K562 (cell line): ENCODE measurements at regions not wholly inside any gene's neighbourhood (a gene's known extent, or its start where the extent isn't known, plus 50 kb on each side); places are given as distances from the start of the nearest gene placed in this dataset.

ENCODE experiments used
- ATAC-seq: fragments of 200-7000 bp; cut with Tn5 transposase; 3 replicates; pipeline ENCODE4 v1.9.1; 2020; ENCODE audit warnings: moderate library complexity
- BruUV-seq: library from RNA; stranded (reverse); fragments of 400-500 nt; replicated peaks from 2 replicates; lab custom pipeline; 2021; lab: Mats Ljungman, UMichigan
- CTCF ChIA-PET: fragments of 300-600 bp; formaldehyde crosslinking; extraction: SDS; loops from one replicate; lab custom pipeline; 2021; ENCODE audit warnings: low intra/inter-chr PET ratio; lab: Yijun Ruan, JAX
- POLR2A ChIA-PET: fragments of 300-600, 350-650 bp; sonication (Branson Sonifier 250); formaldehyde crosslinking; extraction: SDS; loops from one replicate; lab custom pipeline; 2021; ENCODE audit warnings: antibody characterized with exemption, inconsistent platforms; lab: Yijun Ruan, JAX
- DNase-seq, 4 experiments: peaks; one replicate each; pipeline versions ENCODE4 v3.0.0 to v3.0.0-alpha.2; 2011 to 2018; ENCODE audit warnings: low spot score in 3 of 4, mixed read lengths in 3 of 4; ENCODE audit errors: extremely low read depth in 1 of 4
- FAIRE-seq: peaks from 2 replicates; lab custom pipeline; 2011; peaks lifted over from hg19 to GRCh38; lab: Jason Lieb, UNC
- H2AFZ ChIP-seq: 2 replicates; pipeline ENCODE4 v1.6.0; 2011; ENCODE audit warnings: low read depth, low read length, control low read depth, inconsistent platforms
- H3K27ac ChIP-seq: fragments of 200-600 bp; 3 replicates; pipeline ENCODE4 v1.8.0; 2011; ENCODE audit warnings: low read depth, mild to moderate bottlenecking, control low read depth, inconsistent platforms, low read length, moderate library complexity, mixed read lengths; ENCODE audit errors: extremely low read depth
- H3K27me3 ChIP-seq, 2 experiments: fragments of 300-600 bp in 1 of 2; 2 replicates in 1 of 2; 3 replicates in 1 of 2; pipeline versions ENCODE4 v1.6.0 to v1.8.0; 2011; ENCODE audit warnings: inconsistent platforms in 2 of 2, low read length in 2 of 2, mild to moderate bottlenecking in 1 of 2, mixed read lengths in 1 of 2, moderate library complexity in 1 of 2; ENCODE audit not compliant: control insufficient read depth in 2 of 2, insufficient read depth in 2 of 2
- H3K36me3 ChIP-seq: fragments of 300-600 bp; 3 replicates; pipeline ENCODE4 v1.8.0; 2011; ENCODE audit warnings: mild to moderate bottlenecking, low read length, inconsistent platforms; ENCODE audit not compliant: control insufficient read depth, insufficient read depth
- H3K4me1 ChIP-seq, 2 experiments: fragments of 200-600 bp in 1 of 2; replicated peaks in 1 of 2; 2 replicates in 1 of 2; 3 replicates in 1 of 2; pipeline versions ENCODE4 v1.5.1 to v1.8.0; 2011; ENCODE audit warnings: inconsistent platforms in 2 of 2, low read length in 2 of 2, mild to moderate bottlenecking in 1 of 2, mixed read lengths in 1 of 2, moderate library complexity in 1 of 2; ENCODE audit not compliant: control insufficient read depth in 2 of 2, insufficient read depth in 2 of 2
- H3K4me2 ChIP-seq: 2 replicates; pipeline ENCODE4 v1.6.1; 2011; ENCODE audit warnings: low read length, control low read depth, inconsistent platforms, mixed read lengths; ENCODE audit not compliant: insufficient read depth
- H3K4me3 ChIP-seq: fragments of 200-600 bp; sonication (generic), shearing (Covaris generic); 2 replicates; pipeline ENCODE4 v1.5.1; 2016; ENCODE audit warnings: control low read depth, inconsistent platforms
- H3K79me2 ChIP-seq: fragments of 200-600 bp; 3 replicates; pipeline ENCODE4 v1.8.0; 2011; ENCODE audit warnings: low read length, inconsistent platforms; ENCODE audit not compliant: control insufficient read depth, insufficient read depth
- H3K9ac ChIP-seq, 2 experiments: 2 replicates each; pipeline versions ENCODE4 v1.6.0 to v1.6.1; 2011; ENCODE audit warnings: low read depth in 2 of 2, low read length in 2 of 2, control low read depth in 1 of 2, inconsistent platforms in 1 of 2, mild to moderate bottlenecking in 1 of 2, mixed read lengths in 1 of 2; ENCODE audit not compliant: insufficient read depth in 1 of 2
- H3K9me1 ChIP-seq: one replicate; pipeline ENCODE4 v1.6.0; 2011; ENCODE audit warnings: inconsistent platforms, mild to moderate bottlenecking, low read length, moderate library complexity; ENCODE audit not compliant: control insufficient read depth, insufficient read depth
- H3K9me3 ChIP-seq: replicated peaks from 2 replicates; pipeline ENCODE4 v1.5.1; 2011; ENCODE audit warnings: low read depth, low read length, inconsistent platforms; ENCODE audit not compliant: control insufficient read depth, insufficient read depth
- H4K20me1 ChIP-seq: replicated peaks from 2 replicates; pipeline ENCODE4 v1.6.1; 2011; ENCODE audit warnings: low read length, inconsistent platforms, mixed read lengths; ENCODE audit not compliant: control insufficient read depth, insufficient read depth
- FOXA3 ChIP-seq, 2 experiments: fragments of 450-650 bp in 1 of 2; sonication (generic) in 1 of 2; formaldehyde crosslinking; IDR thresholded peaks in 1 of 2; conservative IDR thresholded peaks in 1 of 2; 2 replicates each; pipeline versions ENCODE4 v1.4.0 to v1.8.0; 2020 to 2022; ENCODE audit warnings: mild to moderate bottlenecking in 2 of 2, missing genetic modification reagents in 1 of 2
- GABPB2 ChIP-seq: fragments of 250-450 bp; sonication (Bioruptor Pico); conservative IDR thresholded peaks from 2 replicates; pipeline ENCODE4 v1.5.1; 2021; ENCODE audit warnings: mild to moderate bottlenecking
- HDAC6 ChIP-seq: IDR thresholded peaks from 2 replicates; pipeline ENCODE4 v1.6.1; 2012; ENCODE audit warnings: low read depth, mild to moderate bottlenecking, control low read depth, inconsistent platforms, low read length, moderate library complexity
- HDGF ChIP-seq: fragments of 450-650 bp; IDR thresholded peaks from 2 replicates; pipeline ENCODE4 v1.6.1; 2016
- KAT7 ChIP-seq: sonication (generic); formaldehyde crosslinking; IDR thresholded peaks from 2 replicates; pipeline ENCODE4 v1.8.0; 2022; ENCODE audit warnings: missing genetic modification reagents, mild to moderate bottlenecking, borderline replicate concordance
- KAT8 ChIP-seq: fragments of 450-650 bp; IDR thresholded peaks from 2 replicates; pipeline ENCODE4 v1.6.1; 2016; ENCODE audit warnings: low read depth, mild to moderate bottlenecking
- KDM2B ChIP-seq: fragments of 250-450 bp; sonication (Bioruptor Pico); IDR thresholded peaks from 2 replicates; pipeline ENCODE4 v1.8.0; 2021; ENCODE audit warnings: mild to moderate bottlenecking, moderate library complexity
- L3MBTL2 ChIP-seq: fragments of 450-650 bp; IDR thresholded peaks from 2 replicates; pipeline ENCODE4 v1.6.1; 2016; ENCODE audit warnings: mild to moderate bottlenecking, moderate library complexity
- PML ChIP-seq: IDR thresholded peaks from 2 replicates; pipeline ENCODE4 v1.6.1; 2012; ENCODE audit warnings: low read length, inconsistent platforms
- PRDM10 ChIP-seq: fragments of 450-650 bp; IDR thresholded peaks from 2 replicates; pipeline ENCODE4 v1.6.1; 2018; ENCODE audit not compliant: partially characterized antibody
- SMAD2 ChIP-seq: fragments of 150-350 bp; IDR thresholded peaks from 2 replicates; pipeline ENCODE4 v1.6.1; 2014; ENCODE audit warnings: low read depth, mild to moderate bottlenecking, low read length
- SOX6 ChIP-seq: fragments of 450-650 bp; IDR thresholded peaks from 2 replicates; pipeline ENCODE4 v1.6.1; 2014; ENCODE audit warnings: mild to moderate bottlenecking
- ZNF785 ChIP-seq: fragments of 250-450 bp; sonication (Bioruptor Pico); IDR thresholded peaks from 2 replicates; pipeline ENCODE4 v1.4.0; 2020; ENCODE audit warnings: mild to moderate bottlenecking
- WGBS: fragments of 100-300 bp; shearing (Covaris generic); methylation state at CpG from one replicate; pipeline ENCODE4 v1.1.6; 2016; ENCODE audit warnings: low coverage, mixed read lengths; ENCODE audit not compliant: insufficient coverage; ENCODE audit errors: missing lambda C conversion rate; 5-methylcytosine and 5-hydroxymethylcytosine counted together
- in situ Hi-C: fragments of 300-500 bp; cut with MboI; formaldehyde crosslinking; loops from 4 replicates; pipeline ENCODE4 v1.15.0; 2018; ENCODE audit warnings: inconsistent platforms, mixed read lengths
- intact Hi-C: fragments of 100-400 bp; cut with micrococcal nuclease; formaldehyde crosslinking; loops from 2 replicates; pipeline ENCODE4 v1.14.2; 2022
- TF ChIP-seq, protein P1 (sequence below), 2 experiments: fragments of 450-650 bp; IDR thresholded peaks; 2 replicates each; pipeline ENCODE4 v1.6.1; 2018; ENCODE audit warnings: mild to moderate bottlenecking in 2 of 2, low read depth in 1 of 2; ENCODE audit not compliant: partially characterized antibody in 2 of 2

DNA sequence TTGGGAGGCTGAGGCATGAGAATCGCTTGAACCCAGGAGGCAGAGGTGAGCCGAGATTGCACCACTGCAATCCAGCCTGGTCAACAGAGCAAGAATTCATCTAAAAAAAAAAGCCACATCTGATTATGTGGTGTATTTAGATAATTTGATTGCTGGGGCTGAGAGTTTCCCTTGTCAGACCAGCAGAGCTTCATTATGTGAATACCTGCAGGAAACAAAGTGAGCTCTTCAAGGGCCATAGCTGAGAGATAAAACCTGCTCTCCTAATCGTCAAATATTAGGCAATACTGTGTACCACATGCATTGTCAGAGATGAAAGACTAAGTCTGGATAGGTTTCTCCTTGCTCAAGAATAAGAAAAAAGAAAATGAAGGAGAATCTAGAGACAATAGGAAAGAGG is 800.0 kb upstream of the IGFBP7 start (continued):
- no peak for TF ChIP-seq HDGF
- no peak for TF ChIP-seq SMAD2
- no peak for TF ChIP-seq ZNF785 (CRISPR knock-in tag)
- TF ChIP-seq HDAC6 = no peak
- TF ChIP-seq KDM2B (CRISPR knock-in tag) = no peak
- no peak for TF ChIP-seq SOX6

DNA sequence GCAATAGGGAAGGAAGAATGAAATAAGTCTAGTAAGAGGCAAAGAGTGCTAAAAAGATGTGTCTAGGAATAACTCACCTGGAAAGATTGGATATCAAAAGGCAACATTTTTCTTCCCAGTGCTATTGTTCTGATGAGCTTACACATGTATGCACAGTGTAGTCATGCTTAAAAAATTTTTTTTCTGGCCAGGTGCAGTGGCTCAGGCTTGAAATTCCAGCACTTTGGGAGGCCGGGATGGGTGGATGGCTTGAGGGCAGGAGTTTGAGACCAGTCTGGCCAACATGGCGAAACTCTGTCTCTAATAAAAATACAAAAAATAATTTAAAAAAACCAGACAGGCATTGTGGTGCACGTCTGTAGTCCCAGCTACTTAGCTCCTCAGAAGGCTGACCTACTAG is 795.8 kb upstream of the IGFBP7 start:
- Histone ChIP-seq H3K9me1 (no peaks in the 10 kb centered on the region), H3K27ac (no peak overlapping the region), H3K79me2 (no peaks in the 10 kb centered on the region), H3K4me1 (no peaks in the 10 kb centered on the region), H3K36me3 (no peaks in the 10 kb centered on the region), H3K4me2 (no peak overlapping the region), H2AFZ (no peak overlapping the region), H3K27me3 (no peaks in the 10 kb centered on the region), H3K4me3 (no peak overlapping the region), H3K9ac (no peak overlapping the region), H4K20me1 (no peaks in the 10 kb centered on the region), H3K9me3 (no peaks in the 10 kb centered on the region)
- ChIA-PET CTCF (no interaction called here), POLR2A (no interaction called here)
- intact Hi-C loops (no loop called here), in situ Hi-C loops (no loop called here)
- TF ChIP-seq FOXA3 (CRISPR knock-in tag; conservative IDR thresholded peaks at IDR 0.05 in 1 of 2, IDR thresholded peaks at IDR 0.05 in 1 of 2) (no peak), L3MBTL2 (no peak), KAT8 (no peak), KAT7 (CRISPR knock-in tag) (no peak), PML (no peak), PRDM10 (no peak), GABPB2 (CRISPR knock-in tag) (no peak)
- TF ChIP-seq, protein P1, sequence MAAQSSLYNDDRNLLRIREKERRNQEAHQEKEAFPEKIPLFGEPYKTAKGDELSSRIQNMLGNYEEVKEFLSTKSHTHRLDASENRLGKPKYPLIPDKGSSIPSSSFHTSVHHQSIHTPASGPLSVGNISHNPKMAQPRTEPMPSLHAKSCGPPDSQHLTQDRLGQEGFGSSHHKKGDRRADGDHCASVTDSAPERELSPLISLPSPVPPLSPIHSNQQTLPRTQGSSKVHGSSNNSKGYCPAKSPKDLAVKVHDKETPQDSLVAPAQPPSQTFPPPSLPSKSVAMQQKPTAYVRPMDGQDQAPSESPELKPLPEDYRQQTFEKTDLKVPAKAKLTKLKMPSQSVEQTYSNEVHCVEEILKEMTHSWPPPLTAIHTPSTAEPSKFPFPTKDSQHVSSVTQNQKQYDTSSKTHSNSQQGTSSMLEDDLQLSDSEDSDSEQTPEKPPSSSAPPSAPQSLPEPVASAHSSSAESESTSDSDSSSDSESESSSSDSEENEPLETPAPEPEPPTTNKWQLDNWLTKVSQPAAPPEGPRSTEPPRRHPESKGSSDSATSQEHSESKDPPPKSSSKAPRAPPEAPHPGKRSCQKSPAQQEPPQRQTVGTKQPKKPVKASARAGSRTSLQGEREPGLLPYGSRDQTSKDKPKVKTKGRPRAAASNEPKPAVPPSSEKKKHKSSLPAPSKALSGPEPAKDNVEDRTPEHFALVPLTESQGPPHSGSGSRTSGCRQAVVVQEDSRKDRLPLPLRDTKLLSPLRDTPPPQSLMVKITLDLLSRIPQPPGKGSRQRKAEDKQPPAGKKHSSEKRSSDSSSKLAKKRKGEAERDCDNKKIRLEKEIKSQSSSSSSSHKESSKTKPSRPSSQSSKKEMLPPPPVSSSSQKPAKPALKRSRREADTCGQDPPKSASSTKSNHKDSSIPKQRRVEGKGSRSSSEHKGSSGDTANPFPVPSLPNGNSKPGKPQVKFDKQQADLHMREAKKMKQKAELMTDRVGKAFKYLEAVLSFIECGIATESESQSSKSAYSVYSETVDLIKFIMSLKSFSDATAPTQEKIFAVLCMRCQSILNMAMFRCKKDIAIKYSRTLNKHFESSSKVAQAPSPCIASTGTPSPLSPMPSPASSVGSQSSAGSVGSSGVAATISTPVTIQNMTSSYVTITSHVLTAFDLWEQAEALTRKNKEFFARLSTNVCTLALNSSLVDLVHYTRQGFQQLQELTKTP (IDR thresholded peaks at IDR 0.05; ENCODE audit: low read depth in 1 of 2, partially characterized antibody in 2 of 2) = no peak
- WGBS = 0% methylated on average over 3 of the region's 3 CpGs
- FAIRE-seq = no peak
- ATAC-seq = no peak
- no peak for DNase-seq
- BruUV-seq = no TSS peak
